ENCODE measurements at regions not wholly inside any gene's neighbourhood (a gene's known extent, or its start where the extent isn't known, plus 50 kb on each side); places are given as distances from the start of the nearest gene placed in this dataset.

- H3K36me3 ChIP-seq (replicated peaks in 1 of 2; ENCODE audit: control insufficient read depth in 2 of 2, insufficient read depth in 2 of 2, low read length in 2 of 2), result no peaks in the 10 kb centered on the region
- no peak overlapping the region for H3K14ac ChIP-seq (ENCODE audit: low read length)
- no peak for DNase-seq (ENCODE audit: low spot score)
- no peak overlapping the region for H2BK15ac ChIP-seq (ENCODE audit: low read length)
- H3K4ac ChIP-seq (ENCODE audit: low read length), result peak overlapping the region; percentile 71
- H2AK5ac ChIP-seq (ENCODE audit: low read depth, low read length), result peak overlapping the region; percentile 36
- H3K79me1 ChIP-seq (ENCODE audit: low read depth, low read length), result no peaks in the 10 kb centered on the region
- H3K27me3 ChIP-seq (ENCODE audit: control insufficient read depth in 3 of 3, insufficient read depth in 3 of 3, low read depth in 1 of 3, low read length in 3 of 3), result peaks cover 0 to 26% (median 11%) of the 10 kb centered on the region in 3 experiments
- H3K23ac ChIP-seq (ENCODE audit: low read depth, low read length, poor library complexity), result no peak overlapping the region
- no peak overlapping the region for H3K4me2 ChIP-seq (ENCODE audit: insufficient read depth, low read length, poor library complexity, severe bottlenecking)
- peaks cover 3% of the 10 kb centered on the region in 2 donors for H3K4me1 ChIP-seq (ENCODE audit: control insufficient read depth in 2 of 2, insufficient read depth in 1 of 2, low read depth in 1 of 2, low read length in 2 of 2)
- no peak overlapping the region for H2AFZ ChIP-seq (ENCODE audit: low read length)
- H3K27ac ChIP-seq (replicated peaks; ENCODE audit: low read length), result no peak overlapping the region
- H4K91ac ChIP-seq (ENCODE audit: low read depth, low read length, poor library complexity), result no peak overlapping the region
- H2BK12ac ChIP-seq (ENCODE audit: low read length), result no peak overlapping the region
- no peak overlapping the region for H3K4me3 ChIP-seq (ENCODE audit: low read length in 2 of 2)
- H3K9ac ChIP-seq (ENCODE audit: low read depth, low read length, poor library complexity), result no peak overlapping the region
- no peak overlapping the region for H4K8ac ChIP-seq (ENCODE audit: low read depth, low read length)
- no peak overlapping the region for H2BK120ac ChIP-seq (ENCODE audit: low read depth, low read length)
- no CpG with 5 or more reads among the region's 9 CpGs for WGBS, 2 donors (ENCODE audit: extremely low coverage in 2 of 2, insufficient read length in 2 of 2, insufficient replicate concordance in 1 of 2)
- no peak overlapping the region for H2BK5ac ChIP-seq (ENCODE audit: low read length)
- H3K18ac ChIP-seq (ENCODE audit: low read length), result no peak overlapping the region
- no peaks in the 10 kb centered on the region for H3K9me3 ChIP-seq (replicated peaks in 1 of 2; ENCODE audit: control insufficient read depth in 2 of 2, insufficient read depth in 1 of 2, low read depth in 1 of 2, low read length in 2 of 2)
These were observed 92.6 kb downstream of the CD8B2 start for GRCh38 chr2:106579750-106580197.

GRCh38 chr2:106580241-106580640 lies 93.1 kb downstream of the CD8B2 start:
- no peak overlapping the region for H3K4me3 ChIP-seq (ENCODE audit: low read length in 2 of 2)
- H2BK5ac ChIP-seq (ENCODE audit: low read length), result no peak overlapping the region
- H3K27me3 ChIP-seq (ENCODE audit: control insufficient read depth in 3 of 3, insufficient read depth in 3 of 3, low read depth in 1 of 3, low read length in 3 of 3), result peaks cover 0 to 26% (median 11%) of the 10 kb centered on the region in 3 experiments
- no peak overlapping the region for H3K14ac ChIP-seq (ENCODE audit: low read length)
- no peak overlapping the region for H3K4me2 ChIP-seq (ENCODE audit: insufficient read depth, low read length, poor library complexity, severe bottlenecking)
- H3K79me1 ChIP-seq (ENCODE audit: low read depth, low read length), result no peaks in the 10 kb centered on the region
- peak overlapping the region; percentile 75 for H4K91ac ChIP-seq (ENCODE audit: low read depth, low read length, poor library complexity)
- no peak overlapping the region for H3K23ac ChIP-seq (ENCODE audit: low read depth, low read length, poor library complexity)
- no peak overlapping the region for H3K18ac ChIP-seq (ENCODE audit: low read length)
- H3K9me3 ChIP-seq (replicated peaks in 1 of 2; ENCODE audit: control insufficient read depth in 2 of 2, insufficient read depth in 1 of 2, low read depth in 1 of 2, low read length in 2 of 2), result no peaks in the 10 kb centered on the region
- no CpG with 5 or more reads among the region's 5 CpGs for WGBS, 2 donors (ENCODE audit: extremely low coverage in 2 of 2, insufficient read length in 2 of 2, insufficient replicate concordance in 1 of 2)
- H2BK120ac ChIP-seq (ENCODE audit: low read depth, low read length), result no peak overlapping the region
- peaks cover 3% of the 10 kb centered on the region in 2 donors for H3K4me1 ChIP-seq (ENCODE audit: control insufficient read depth in 2 of 2, insufficient read depth in 1 of 2, low read depth in 1 of 2, low read length in 2 of 2)
- H3K9ac ChIP-seq (ENCODE audit: low read depth, low read length, poor library complexity), result no peak overlapping the region
- peak overlapping the region; percentile 36 for H2AK5ac ChIP-seq (ENCODE audit: low read depth, low read length)
- H3K4ac ChIP-seq (ENCODE audit: low read length), result no peak overlapping the region
- no peak overlapping the region for H3K27ac ChIP-seq (replicated peaks; ENCODE audit: low read length)
- no peak for DNase-seq (ENCODE audit: low spot score)
- H2AFZ ChIP-seq (ENCODE audit: low read length), result no peak overlapping the region
- no peak overlapping the region for H2BK12ac ChIP-seq (ENCODE audit: low read length)
- no peak overlapping the region for H2BK15ac ChIP-seq (ENCODE audit: low read length)
- H3K36me3 ChIP-seq (replicated peaks in 1 of 2; ENCODE audit: control insufficient read depth in 2 of 2, insufficient read depth in 2 of 2, low read length in 2 of 2), result no peaks in the 10 kb centered on the region
- H4K8ac ChIP-seq (ENCODE audit: low read depth, low read length), result no peak overlapping the region

GRCh38 chr2:106581328-106581727 lies 94.2 kb downstream of the CD8B2 start:
- Histone ChIP-seq H3K27me3 (ENCODE audit: control insufficient read depth in 3 of 3, insufficient read depth in 3 of 3, low read depth in 1 of 3, low read length in 3 of 3) (peaks cover 0 to 26% (median 11%) of the 10 kb centered on the region in 3 experiments), H2BK15ac (ENCODE audit: low read length) (no peak overlapping the region), H3K9me3 (replicated peaks in 1 of 2; ENCODE audit: control insufficient read depth in 2 of 2, insufficient read depth in 1 of 2, low read depth in 1 of 2, low read length in 2 of 2) (no peaks in the 10 kb centered on the region)

DNA sequence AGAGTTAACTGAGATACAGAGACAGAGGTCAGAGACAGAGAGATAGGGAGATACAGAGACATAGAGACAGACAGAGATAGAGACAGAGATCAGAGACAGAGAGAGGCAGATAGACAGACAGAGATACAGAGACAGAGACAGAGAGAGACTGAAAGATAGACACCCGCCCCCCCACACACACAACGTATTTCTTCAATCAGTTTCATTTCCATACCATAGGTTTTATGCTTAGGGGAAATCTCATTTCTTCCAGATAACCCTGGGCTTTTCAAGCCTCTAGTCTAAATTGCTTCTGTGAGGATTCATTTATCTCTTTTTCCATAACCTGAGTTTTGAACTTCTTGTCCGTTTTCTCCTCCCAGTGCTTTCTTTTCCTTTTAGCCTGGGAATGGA lies 94.6 kb downstream of the CD8B2 start:
- Histone ChIP-seq H4K8ac (ENCODE audit: low read depth, low read length) (no peak overlapping the region), H3K27me3 (ENCODE audit: control insufficient read depth in 3 of 3, insufficient read depth in 3 of 3, low read depth in 1 of 3, low read length in 3 of 3) (peaks cover 0 to 26% (median 11%) of the 10 kb centered on the region in 3 experiments), H4K91ac (ENCODE audit: low read depth, low read length, poor library complexity) (no peak overlapping the region), H3K4me2 (ENCODE audit: insufficient read depth, low read length, poor library complexity, severe bottlenecking) (peak overlapping the region; percentile 35), H2AFZ (ENCODE audit: low read length) (peak overlapping the region; percentile 85), H3K4ac (ENCODE audit: low read length) (no peak overlapping the region), H2AK5ac (ENCODE audit: low read depth, low read length) (no peak overlapping the region), H3K4me1 (ENCODE audit: control insufficient read depth in 2 of 2, insufficient read depth in 1 of 2, low read depth in 1 of 2, low read length in 2 of 2) (peaks cover 0 to 3% of the 10 kb centered on the region in 2 donors), H3K36me3 (replicated peaks in 1 of 2; ENCODE audit: control insufficient read depth in 2 of 2, insufficient read depth in 2 of 2, low read length in 2 of 2) (no peaks in the 10 kb centered on the region), H3K79me1 (ENCODE audit: low read depth, low read length) (no peaks in the 10 kb centered on the region), H3K18ac (ENCODE audit: low read length) (no peak overlapping the region), H2BK12ac (ENCODE audit: low read length) (no peak overlapping the region), H2BK120ac (ENCODE audit: low read depth, low read length) (no peak overlapping the region), H3K9me3 (replicated peaks in 1 of 2; ENCODE audit: control insufficient read depth in 2 of 2, insufficient read depth in 1 of 2, low read depth in 1 of 2, low read length in 2 of 2) (no peaks in the 10 kb centered on the region), H3K14ac (ENCODE audit: low read length) (no peak overlapping the region), H2BK5ac (ENCODE audit: low read length) (no peak overlapping the region), H3K23ac (ENCODE audit: low read depth, low read length, poor library complexity) (no peak overlapping the region), H3K4me3 (ENCODE audit: low read length in 2 of 2) (peak overlapping the region in 1 of 2 donors; percentile 6), H2BK15ac (ENCODE audit: low read length) (no peak overlapping the region), H3K27ac (replicated peaks; ENCODE audit: low read length) (no peak overlapping the region), H3K9ac (ENCODE audit: low read depth, low read length, poor library complexity) (no peak overlapping the region)
- no peak for DNase-seq (ENCODE audit: low spot score)
- WGBS, 2 donors (ENCODE audit: extremely low coverage in 2 of 2, insufficient read length in 2 of 2, insufficient replicate concordance in 1 of 2), result no CpG with 5 or more reads among the region's 3 CpGs

More at GRCh38 chr2:106581328-106581727, 94.2 kb downstream of the CD8B2 start:
- no peak overlapping the region for H3K14ac ChIP-seq (ENCODE audit: low read length)
- DNase-seq (ENCODE audit: low spot score), result no peak
- no peak overlapping the region for H3K4ac ChIP-seq (ENCODE audit: low read length)
- no peak overlapping the region for H2BK5ac ChIP-seq (ENCODE audit: low read length)
- no peaks in the 10 kb centered on the region for H3K79me1 ChIP-seq (ENCODE audit: low read depth, low read length)
- H3K9ac ChIP-seq (ENCODE audit: low read depth, low read length, poor library complexity), result no peak overlapping the region
- no peak overlapping the region for H2BK12ac ChIP-seq (ENCODE audit: low read length)
- H3K27ac ChIP-seq (replicated peaks; ENCODE audit: low read length), result no peak overlapping the region
- H3K36me3 ChIP-seq (replicated peaks in 1 of 2; ENCODE audit: control insufficient read depth in 2 of 2, insufficient read depth in 2 of 2, low read length in 2 of 2), result no peaks in the 10 kb centered on the region
- peaks cover 0 to 3% of the 10 kb centered on the region in 2 donors for H3K4me1 ChIP-seq (ENCODE audit: control insufficient read depth in 2 of 2, insufficient read depth in 1 of 2, low read depth in 1 of 2, low read length in 2 of 2)
- no peak overlapping the region for H3K4me2 ChIP-seq (ENCODE audit: insufficient read depth, low read length, poor library complexity, severe bottlenecking)
- H2AFZ ChIP-seq (ENCODE audit: low read length), result no peak overlapping the region
- no peak overlapping the region for H3K18ac ChIP-seq (ENCODE audit: low read length)
- H4K91ac ChIP-seq (ENCODE audit: low read depth, low read length, poor library complexity), result no peak overlapping the region
- no CpG with 5 or more reads among the region's 7 CpGs for WGBS, 2 donors (ENCODE audit: extremely low coverage in 2 of 2, insufficient read length in 2 of 2, insufficient replicate concordance in 1 of 2)
- H3K23ac ChIP-seq (ENCODE audit: low read depth, low read length, poor library complexity), result no peak overlapping the region
- H3K4me3 ChIP-seq (ENCODE audit: low read length in 2 of 2), result no peak overlapping the region
- no peak overlapping the region for H2BK120ac ChIP-seq (ENCODE audit: low read depth, low read length)
- H2AK5ac ChIP-seq (ENCODE audit: low read depth, low read length), result no peak overlapping the region
- no peak overlapping the region for H4K8ac ChIP-seq (ENCODE audit: low read depth, low read length)

Data from neuronal stem cell (in vitro differentiated cells).